ENCODE measurements at regions not wholly inside any gene's neighbourhood (a gene's known extent, or its start where the extent isn't known, plus 50 kb on each side); places are given as distances from the start of the nearest gene placed in this dataset.
A peak's percentile ranks its signal among the peaks of the same experiment; 100 is the strongest.
"Not testable (repeated sequence)": the region's sequence is repeated elsewhere in the genome, so short reads cannot be mapped to it uniquely, and the experiment has no call there.

DNA sequence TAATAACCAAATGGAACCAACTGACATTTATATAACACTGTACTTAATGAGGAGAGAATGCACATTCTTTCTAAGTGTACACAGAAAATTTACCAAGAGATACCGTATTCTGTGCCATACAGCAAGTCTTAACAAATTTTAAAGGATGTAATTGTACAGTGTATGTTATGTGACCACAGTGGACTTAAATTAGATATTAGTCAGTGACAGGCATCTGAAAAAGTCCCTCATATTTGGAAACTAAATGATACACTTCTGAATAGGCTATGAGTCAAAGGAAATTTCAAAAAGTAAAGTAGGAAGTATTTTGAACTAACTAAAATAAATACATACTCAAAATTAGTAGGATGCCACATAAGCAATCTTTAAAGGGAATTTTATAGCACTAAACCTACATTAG is 59.6 kb upstream of the P3H2 start:
- Histone ChIP-seq H4K8ac (ENCODE audit: low read length) (no peak overlapping the region), H3K36me3 (ENCODE audit: control insufficient read depth in 1 of 2, insufficient read depth in 2 of 2, low read depth in 1 of 2, low read length in 2 of 2) (no peaks in the 10 kb centered on the region), H4K91ac (ENCODE audit: low read length) (no peak overlapping the region), H2BK15ac (ENCODE audit: low read depth, poor library complexity, severe bottlenecking) (no peak overlapping the region), H2BK120ac (ENCODE audit: low read depth, low read length) (no peak overlapping the region), H2BK5ac (ENCODE audit: low read depth, low read length, poor library complexity, severe bottlenecking) (no peak overlapping the region), H3K27me3 (ENCODE audit: control insufficient read depth in 1 of 2, insufficient read depth in 1 of 2, low read length in 2 of 2) (no peaks in the 10 kb centered on the region), H3K4me2 (ENCODE audit: low read length, poor library complexity, severe bottlenecking) (no peak overlapping the region), H3K14ac (ENCODE audit: low read length in 2 of 2) (no peak overlapping the region), H2AFZ (ENCODE audit: low read depth, low read length) (no peak overlapping the region), H2BK12ac (ENCODE audit: low read length in 2 of 2) (no peak overlapping the region), H3K4ac (ENCODE audit: low read depth in 1 of 2, low read length in 2 of 2) (no peak overlapping the region), H3K27ac (ENCODE audit: low read length, poor library complexity, severe bottlenecking) (no peak overlapping the region), H3K4me3 (ENCODE audit: insufficient read depth in 1 of 2, low read depth in 1 of 2, low read length in 2 of 2) (no peak overlapping the region), H3K18ac (ENCODE audit: low read depth in 1 of 2, low read length in 2 of 2) (no peak overlapping the region), H3K23ac (ENCODE audit: low read length in 2 of 2) (no peak overlapping the region), H3K9me3 (ENCODE audit: control insufficient read depth, low read length) (no peaks in the 10 kb centered on the region), H2AK5ac (ENCODE audit: low read length, severe bottlenecking) (no peak overlapping the region), H3K79me1 (replicated peaks; ENCODE audit: low read length, poor library complexity, severe bottlenecking) (no peaks in the 10 kb centered on the region), H3K4me1 (ENCODE audit: control insufficient read depth, insufficient read depth, low read depth, low read length) (peaks cover 5% of the 10 kb centered on the region), H3K9ac (ENCODE audit: low read length) (peak overlapping the region; percentile 65)
- WGBS: no CpG with 5 or more reads among the region's 1 CpG
- DNase-seq: peak; percentile 34

GRCh38 chr3:190178779-190179178 is 58.1 kb upstream of the P3H2 start:
- Histone ChIP-seq H3K4me3 (ENCODE audit: insufficient read depth in 1 of 2, low read depth in 1 of 2, low read length in 2 of 2) (no peak overlapping the region), H2AFZ (ENCODE audit: low read depth, low read length) (no peak overlapping the region), H3K9me3 (ENCODE audit: control insufficient read depth, low read length) (no peaks in the 10 kb centered on the region), H3K27ac (ENCODE audit: low read length, poor library complexity, severe bottlenecking) (no peak overlapping the region), H3K14ac (ENCODE audit: low read length in 2 of 2) (no peak overlapping the region), H3K79me1 (replicated peaks; ENCODE audit: low read length, poor library complexity, severe bottlenecking) (no peaks in the 10 kb centered on the region), H3K4ac (ENCODE audit: low read depth in 1 of 2, low read length in 2 of 2) (no peak overlapping the region), H2BK5ac (ENCODE audit: low read depth, low read length, poor library complexity, severe bottlenecking) (no peak overlapping the region), H3K36me3 (ENCODE audit: control insufficient read depth in 1 of 2, insufficient read depth in 2 of 2, low read depth in 1 of 2, low read length in 2 of 2) (no peaks in the 10 kb centered on the region), H3K23ac (ENCODE audit: low read length in 2 of 2) (no peak overlapping the region), H3K4me1 (ENCODE audit: control insufficient read depth, insufficient read depth, low read depth, low read length) (peaks cover 3% of the 10 kb centered on the region), H2BK120ac (ENCODE audit: low read depth, low read length) (no peak overlapping the region), H3K4me2 (ENCODE audit: low read length, poor library complexity, severe bottlenecking) (no peak overlapping the region), H2BK12ac (ENCODE audit: low read length in 2 of 2) (no peak overlapping the region), H3K27me3 (ENCODE audit: control insufficient read depth in 1 of 2, insufficient read depth in 1 of 2, low read length in 2 of 2) (no peaks in the 10 kb centered on the region), H3K9ac (ENCODE audit: low read length) (no peak overlapping the region), H2AK5ac (ENCODE audit: low read length, severe bottlenecking) (no peak overlapping the region), H3K18ac (ENCODE audit: low read depth in 1 of 2, low read length in 2 of 2) (no peak overlapping the region), H4K8ac (ENCODE audit: low read length) (no peak overlapping the region), H4K91ac (ENCODE audit: low read length) (no peak overlapping the region), H2BK15ac (ENCODE audit: low read depth, poor library complexity, severe bottlenecking) (no peak overlapping the region)
- no peak for DNase-seq
- no CpG with 5 or more reads among the region's 2 CpGs for WGBS

DNA sequence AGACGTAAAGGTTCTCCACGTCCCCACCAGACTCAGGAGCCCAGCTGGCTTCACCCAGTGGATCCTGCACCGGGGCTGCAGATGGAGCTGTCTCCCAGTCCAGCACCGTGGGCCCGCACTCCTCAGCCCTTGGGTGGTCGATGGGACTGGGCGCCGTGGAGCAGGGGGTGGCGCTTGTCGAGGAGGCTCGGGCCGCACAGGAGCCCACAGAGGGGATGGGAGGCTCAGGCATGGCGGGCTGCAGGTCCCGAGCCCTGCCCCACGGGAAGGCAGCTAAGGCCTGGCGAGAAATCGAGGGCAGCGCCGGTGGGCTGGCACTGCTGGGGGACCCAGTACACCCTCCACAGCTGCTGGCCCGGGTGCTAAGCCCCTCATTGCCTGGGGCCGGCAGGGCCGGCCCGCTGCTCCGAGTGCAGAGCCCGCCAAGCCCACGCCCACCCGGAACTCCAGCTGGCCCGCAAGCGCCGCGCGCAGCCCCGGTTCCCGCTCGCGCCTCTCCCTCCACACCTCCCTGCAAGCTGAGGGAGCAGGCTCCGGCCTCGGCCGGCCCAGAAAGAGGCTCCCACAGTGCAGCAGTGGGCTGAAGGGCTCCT is 56.3 kb upstream of the P3H2 start:
- not testable (repeated sequence) for H2AFZ ChIP-seq (ENCODE audit: low read depth, low read length); H2BK120ac ChIP-seq (ENCODE audit: low read depth, low read length); H3K23ac ChIP-seq (ENCODE audit: low read length in 2 of 2); H3K36me3 ChIP-seq (ENCODE audit: control insufficient read depth in 1 of 2, insufficient read depth in 2 of 2, low read depth in 1 of 2, low read length in 2 of 2); H3K79me1 ChIP-seq (replicated peaks; ENCODE audit: low read length, poor library complexity, severe bottlenecking); H3K4me2 ChIP-seq (ENCODE audit: low read length, poor library complexity, severe bottlenecking); H4K91ac ChIP-seq (ENCODE audit: low read length); H3K27me3 ChIP-seq (ENCODE audit: control insufficient read depth in 1 of 2, insufficient read depth in 1 of 2, low read length in 2 of 2); H2BK12ac ChIP-seq (ENCODE audit: low read length in 2 of 2); H2BK15ac ChIP-seq (ENCODE audit: low read depth, poor library complexity, severe bottlenecking); H4K8ac ChIP-seq (ENCODE audit: low read length); H3K9ac ChIP-seq (ENCODE audit: low read length); H3K18ac ChIP-seq (ENCODE audit: low read depth in 1 of 2, low read length in 2 of 2); H3K4me3 ChIP-seq (ENCODE audit: insufficient read depth in 1 of 2, low read depth in 1 of 2, low read length in 2 of 2); H2AK5ac ChIP-seq (ENCODE audit: low read length, severe bottlenecking); H3K4ac ChIP-seq (ENCODE audit: low read depth in 1 of 2, low read length in 2 of 2); H3K9me3 ChIP-seq (ENCODE audit: control insufficient read depth, low read length); H2BK5ac ChIP-seq (ENCODE audit: low read depth, low read length, poor library complexity, severe bottlenecking); H3K27ac ChIP-seq (ENCODE audit: low read length, poor library complexity, severe bottlenecking); H3K14ac ChIP-seq (ENCODE audit: low read length in 2 of 2); DNase-seq; H3K4me1 ChIP-seq (ENCODE audit: control insufficient read depth, insufficient read depth, low read depth, low read length)
- WGBS: 98% methylated on average over 26 of the region's 39 CpGs

DNA sequence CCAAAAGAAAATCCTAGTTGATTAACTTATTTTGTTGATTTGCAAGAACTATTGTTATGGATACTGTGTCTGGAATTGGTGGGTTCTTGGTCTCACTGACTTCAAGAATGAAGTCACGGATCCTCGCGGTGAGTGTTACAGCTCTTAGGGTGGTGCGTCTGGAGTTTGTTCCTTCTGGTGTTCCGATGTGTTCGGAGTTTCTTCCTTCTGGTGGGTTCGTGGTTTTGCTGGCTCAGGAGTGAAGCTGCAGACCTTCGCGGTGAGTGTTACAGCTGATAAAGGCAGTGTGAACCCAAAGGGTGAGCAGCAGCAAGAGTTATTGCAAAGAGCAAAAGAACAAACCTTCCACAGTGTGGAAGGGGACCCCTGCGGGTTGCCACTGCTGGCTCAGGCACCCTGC is 55.4 kb upstream of the P3H2 start:
- H2BK12ac ChIP-seq (ENCODE audit: low read length in 2 of 2); H3K4me1 ChIP-seq (ENCODE audit: control insufficient read depth, insufficient read depth, low read depth, low read length); H4K8ac ChIP-seq (ENCODE audit: low read length); H3K18ac ChIP-seq (ENCODE audit: low read depth in 1 of 2, low read length in 2 of 2); H3K4me3 ChIP-seq (ENCODE audit: insufficient read depth in 1 of 2, low read depth in 1 of 2, low read length in 2 of 2); H2AFZ ChIP-seq (ENCODE audit: low read depth, low read length); H3K14ac ChIP-seq (ENCODE audit: low read length in 2 of 2); H3K9me3 ChIP-seq (ENCODE audit: control insufficient read depth, low read length); H3K79me1 ChIP-seq (replicated peaks; ENCODE audit: low read length, poor library complexity, severe bottlenecking); H4K91ac ChIP-seq (ENCODE audit: low read length); H3K36me3 ChIP-seq (ENCODE audit: control insufficient read depth in 1 of 2, insufficient read depth in 2 of 2, low read depth in 1 of 2, low read length in 2 of 2); H2BK5ac ChIP-seq (ENCODE audit: low read depth, low read length, poor library complexity, severe bottlenecking); H3K9ac ChIP-seq (ENCODE audit: low read length); H3K23ac ChIP-seq (ENCODE audit: low read length in 2 of 2); H3K4me2 ChIP-seq (ENCODE audit: low read length, poor library complexity, severe bottlenecking); H2AK5ac ChIP-seq (ENCODE audit: low read length, severe bottlenecking); DNase-seq; H2BK15ac ChIP-seq (ENCODE audit: low read depth, poor library complexity, severe bottlenecking); H2BK120ac ChIP-seq (ENCODE audit: low read depth, low read length); H3K4ac ChIP-seq (ENCODE audit: low read depth in 1 of 2, low read length in 2 of 2); H3K27ac ChIP-seq (ENCODE audit: low read length, poor library complexity, severe bottlenecking); H3K27me3 ChIP-seq (ENCODE audit: control insufficient read depth in 1 of 2, insufficient read depth in 1 of 2, low read length in 2 of 2): not testable (repeated sequence)
- 94% methylated on average over 10 of the region's 10 CpGs for WGBS
